Non-pigmented ciliary epithelial cell (primary cell): ENCODE measurements at regions not wholly inside any gene's neighbourhood (a gene's known extent, or its start where the extent isn't known, plus 50 kb on each side); places are given as distances from the start of the nearest gene placed in this dataset.
A peak's percentile ranks its signal among the peaks of the same experiment; 100 is the strongest.
"Not testable (repeated sequence)": the region's sequence is repeated elsewhere in the genome, so short reads cannot be mapped to it uniquely, and the experiment has no call there.

Experiments
- DNase-seq: peaks from one replicate; pipeline ENCODE4 v3.0.0-alpha.2; 2010; ENCODE audit warnings: low read depth

DNA sequence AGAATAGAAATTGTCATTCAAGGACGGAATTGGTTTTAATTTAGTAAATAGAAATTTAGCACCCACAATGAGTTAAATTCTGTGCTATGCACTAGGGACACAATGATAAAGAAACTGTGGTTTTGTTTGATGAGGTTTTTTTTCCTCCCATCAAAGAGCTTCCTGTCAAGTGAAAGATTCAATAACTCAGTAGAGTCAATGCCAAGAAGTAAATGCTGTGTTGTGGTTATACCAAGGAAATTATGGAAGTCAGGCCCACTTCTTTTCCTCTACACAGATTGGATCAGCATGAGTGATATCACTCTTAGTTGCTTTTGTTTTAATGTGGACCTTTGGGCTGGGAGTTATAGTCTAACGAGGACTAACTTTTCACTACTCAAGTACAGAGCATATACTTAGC is 1269.6 kb upstream of the ADGRL2 start:
- no peak for DNase-seq

- no peak for DNase-seq
Measured at GRCh38 chr1:80529546-80529945, 1271.2 kb upstream of the ADGRL2 start.

DNA sequence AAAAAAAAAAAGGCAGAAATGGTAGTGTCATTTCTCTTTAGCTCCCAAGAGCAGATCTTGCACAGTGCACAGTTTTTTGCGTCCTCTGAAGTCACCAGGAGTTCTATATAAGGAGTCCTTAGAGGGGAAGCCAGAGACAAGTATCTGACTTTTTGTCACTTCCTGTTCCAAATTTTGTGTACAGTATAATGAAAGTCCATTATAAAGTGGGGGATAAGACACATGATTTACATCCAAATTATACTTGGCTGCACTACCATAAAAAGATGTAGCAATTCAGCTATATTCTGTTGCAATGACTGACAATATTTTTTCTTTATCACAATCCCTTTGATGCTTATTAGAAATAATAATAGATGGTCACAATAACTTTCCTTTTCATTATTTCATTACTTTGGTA is 1276.9 kb upstream of the ADGRL2 start:
- DNase-seq, result no peak

DNA sequence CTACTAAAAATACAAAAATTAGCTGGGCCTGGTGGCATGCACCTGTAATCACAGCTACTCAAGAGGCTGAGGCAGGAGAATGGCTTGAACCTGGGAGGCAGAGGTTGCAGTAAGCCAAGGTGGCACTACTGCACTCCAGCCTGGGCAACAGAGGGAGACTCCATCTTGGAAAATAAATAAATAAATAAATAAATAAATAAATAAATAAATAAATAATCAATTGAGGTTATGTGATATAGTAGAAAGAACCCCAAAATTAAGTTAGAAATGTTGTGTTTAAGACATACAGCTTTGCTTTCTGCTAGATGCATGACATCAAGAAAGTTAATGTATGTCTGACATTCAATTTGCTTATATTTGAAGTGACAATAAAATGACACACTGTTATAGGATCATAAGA is 1277.7 kb upstream of the ADGRL2 start:
- not testable (repeated sequence) for DNase-seq

DNA sequence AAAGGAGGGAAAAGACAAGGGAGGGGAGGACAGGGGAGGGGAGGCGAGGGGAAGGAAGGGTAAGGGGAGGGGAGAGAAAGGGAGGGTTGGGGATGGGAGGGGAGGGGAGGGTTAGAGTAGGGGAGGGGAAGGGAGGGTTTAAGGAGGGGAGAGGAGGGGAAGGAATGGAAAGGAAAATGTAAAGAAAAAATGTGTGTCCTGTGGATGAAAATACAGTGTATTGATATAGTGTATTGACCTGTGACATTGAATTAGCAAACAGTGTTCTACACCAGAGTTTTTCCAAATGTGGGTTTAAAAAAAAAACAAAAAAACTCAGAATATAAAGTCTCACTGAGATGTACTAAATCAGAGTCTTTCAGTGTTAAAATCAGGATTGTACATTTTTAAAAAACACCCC is 1279.8 kb upstream of the ADGRL2 start:
- no peak for DNase-seq

DNA sequence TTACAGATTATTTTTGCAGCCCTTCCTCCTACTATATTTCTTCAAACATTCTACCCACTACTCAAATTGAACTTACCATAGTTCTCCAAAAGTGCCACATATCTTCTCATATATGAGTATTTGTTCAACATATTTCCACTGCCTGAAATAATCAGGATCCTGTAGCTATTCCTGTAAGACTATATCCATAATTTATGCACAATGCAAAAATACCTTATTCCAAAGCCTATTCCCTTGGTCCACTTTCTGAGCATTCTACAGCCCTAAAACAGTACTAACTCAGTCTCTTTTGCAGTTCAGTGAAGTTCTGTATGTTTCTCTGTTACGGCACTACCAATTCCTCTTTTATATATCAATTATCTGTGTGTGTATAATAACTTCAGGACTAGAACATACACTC is 1283.7 kb upstream of the ADGRL2 start:
- DNase-seq, result no peak

- no peak for DNase-seq
Measured at GRCh38 chr1:80509965-80510522, 1290.7 kb upstream of the ADGRL2 start.

DNA sequence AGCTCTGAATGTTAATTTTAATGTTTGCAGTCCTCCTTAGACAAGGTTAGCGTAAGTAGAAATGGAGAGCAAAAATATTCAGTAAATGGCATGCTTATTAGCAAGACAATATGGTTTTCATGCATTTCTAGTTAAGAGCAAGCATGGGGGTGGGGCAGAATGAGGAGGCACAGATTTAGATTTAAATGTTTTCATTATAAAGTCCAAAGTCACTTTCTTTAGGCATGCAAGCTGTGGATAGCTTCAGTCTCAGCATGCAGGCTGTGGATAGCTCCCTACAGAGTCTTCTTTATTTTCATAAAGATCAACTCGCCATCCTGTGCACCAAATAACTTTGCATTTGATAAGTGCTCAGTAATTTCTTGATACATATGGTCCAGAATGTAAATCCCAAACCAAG is 1294.5 kb upstream of the ADGRL2 start:
- DNase-seq, result no peak

- peak; percentile 1 for DNase-seq
Measured at GRCh38 chr1:80498673-80499072, 1302.1 kb upstream of the ADGRL2 start.

- DNase-seq, result no peak
Measured at GRCh38 chr1:80495806-80496205, 1304.9 kb upstream of the ADGRL2 start.

DNA sequence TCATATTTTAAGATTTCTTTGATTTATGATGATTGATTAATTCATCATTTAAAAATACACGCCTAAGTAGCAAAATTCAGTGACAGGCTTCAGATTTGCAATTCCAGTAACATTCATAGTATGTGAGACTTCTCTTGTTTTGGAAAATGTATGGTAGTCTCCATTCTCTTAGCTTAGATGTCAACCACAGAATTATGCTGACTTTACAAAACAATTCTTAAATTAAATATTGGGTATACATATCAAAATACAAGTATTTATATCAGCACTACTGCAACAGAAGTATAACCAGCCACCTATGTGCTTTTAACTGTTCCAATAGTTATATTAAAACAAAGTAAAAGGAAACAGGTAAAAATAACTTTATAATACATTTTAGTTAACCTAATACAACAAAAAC is 1328.6 kb upstream of the ADGRL2 start:
- no peak for DNase-seq

DNA sequence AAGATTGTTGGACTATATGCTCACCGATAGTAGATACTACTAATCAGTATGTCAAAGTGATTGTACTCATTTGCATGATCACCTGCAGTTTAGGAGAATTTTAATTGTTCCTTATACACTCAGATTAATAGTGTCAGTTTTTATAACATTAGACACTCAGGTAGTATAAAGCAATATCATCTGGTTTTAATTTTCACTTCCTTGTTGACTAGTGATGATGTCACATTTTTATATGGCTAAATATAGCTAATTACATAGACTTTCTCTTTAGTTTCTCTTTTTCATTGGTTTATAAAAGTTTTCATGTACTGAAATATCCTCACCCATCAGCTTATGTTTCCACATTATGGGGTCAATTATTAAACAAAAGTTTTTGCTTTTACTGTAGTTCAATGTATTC is 1332.4 kb upstream of the ADGRL2 start:
- DNase-seq, result no peak

DNA sequence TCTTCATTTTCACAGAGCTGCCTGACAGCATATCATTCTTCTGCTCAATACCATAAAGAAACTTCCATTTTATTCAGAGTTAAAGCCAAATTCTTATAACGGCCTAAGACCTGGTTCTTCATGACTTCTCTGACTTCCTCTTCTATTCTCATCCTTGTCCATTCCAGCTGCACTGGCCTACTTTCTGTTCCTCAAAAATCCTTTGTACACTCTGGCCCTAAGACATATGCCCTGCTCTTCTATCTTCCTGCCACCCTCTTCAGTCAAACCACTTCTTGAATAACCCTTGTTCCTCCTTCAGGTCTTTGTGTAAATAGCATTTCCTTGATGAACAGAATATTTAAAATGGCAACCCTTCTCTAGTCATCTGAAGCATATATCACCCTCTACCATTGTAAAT is 1338.7 kb upstream of the ADGRL2 start:
- DNase-seq, result no peak

DNA sequence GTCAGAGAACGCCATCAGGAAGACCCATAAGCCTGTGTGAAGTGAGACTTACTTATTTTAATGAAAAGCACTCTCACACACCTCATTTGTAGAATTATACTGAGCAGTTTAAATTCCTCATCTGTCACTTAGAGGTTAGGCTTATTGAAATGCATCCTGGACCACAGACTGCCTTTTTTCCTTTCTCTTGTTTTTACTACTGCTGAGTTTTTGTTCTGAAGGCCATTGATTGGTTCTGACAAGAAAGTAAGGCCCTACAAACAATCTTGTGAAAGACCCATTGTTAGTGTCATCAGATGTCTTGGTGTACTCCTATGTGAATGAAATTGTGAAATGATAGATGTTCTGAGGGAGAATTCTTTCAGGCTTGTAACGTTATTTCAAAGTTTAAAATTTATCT is 1343.3 kb upstream of the ADGRL2 start:
- no peak for DNase-seq

DNA sequence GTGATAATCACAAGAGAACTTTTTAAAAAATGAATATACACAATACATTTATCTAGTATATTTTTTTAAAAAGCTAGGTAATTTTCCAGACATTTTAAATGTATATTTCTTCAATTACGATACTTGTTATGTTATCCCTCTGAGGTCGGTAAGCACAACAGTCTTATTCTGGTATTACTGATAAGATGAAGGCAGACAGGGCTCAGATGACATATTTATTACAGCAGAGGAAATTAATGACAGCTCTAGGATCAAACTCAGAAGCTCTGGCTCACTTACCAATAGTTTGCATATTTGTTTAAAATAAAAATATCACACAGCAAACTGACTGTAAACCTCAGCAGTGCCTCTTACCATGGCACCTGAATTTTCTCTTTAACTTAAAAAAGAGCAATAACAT is 1347.0 kb upstream of the ADGRL2 start:
- no peak for DNase-seq

GRCh38 chr1:80450711-80451110 is 1350.0 kb upstream of the ADGRL2 start:
- no peak for DNase-seq

DNA sequence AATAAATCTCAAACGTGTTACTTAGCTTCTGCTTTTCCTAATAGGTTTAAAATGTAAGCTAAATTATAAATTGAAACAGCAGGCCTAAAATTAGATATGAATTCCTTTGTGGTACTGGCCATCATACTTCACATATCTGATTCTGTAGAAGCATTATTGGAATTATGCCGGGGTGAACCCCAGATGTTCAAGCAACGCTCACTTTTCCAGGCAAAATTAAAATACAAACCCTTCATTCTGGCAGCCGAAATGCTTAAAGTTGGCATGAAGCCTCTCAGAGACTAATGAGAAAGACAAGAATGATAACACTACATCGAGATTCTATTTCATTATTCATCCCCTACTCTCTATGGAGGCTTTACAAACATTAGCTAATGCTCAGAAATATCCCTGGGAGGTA is 1352.7 kb upstream of the ADGRL2 start:
- no peak for DNase-seq

- no peak for DNase-seq
Measured at GRCh38 chr1:80447526-80447925, 1353.2 kb upstream of the ADGRL2 start.

- DNase-seq, result no peak
Measured at GRCh38 chr1:80445033-80445432, 1355.7 kb upstream of the ADGRL2 start.

GRCh38 chr1:80444171-80444570 is 1356.6 kb upstream of the ADGRL2 start:
- no peak for DNase-seq

DNA sequence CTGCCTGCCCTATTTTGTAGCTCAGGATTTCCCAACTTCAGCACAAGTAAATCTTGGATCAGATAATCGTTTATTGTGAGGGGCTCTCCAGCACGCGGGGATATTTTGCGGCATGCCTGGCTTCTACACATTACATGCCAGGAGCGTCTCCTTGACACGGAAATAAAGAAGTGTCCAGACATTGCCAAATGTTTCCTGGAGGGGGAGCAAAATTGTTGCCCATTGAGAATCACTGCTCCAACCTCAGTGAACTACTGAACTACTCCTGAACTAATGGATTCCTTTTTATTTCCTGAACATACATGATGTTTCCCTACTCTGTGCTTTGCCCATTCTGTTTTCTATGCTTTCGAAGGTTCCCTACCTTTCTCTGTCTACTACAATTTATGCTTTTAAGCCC is 1359.1 kb upstream of the ADGRL2 start:
- no peak for DNase-seq

GRCh38 chr1:80436851-80437250 is 1363.9 kb upstream of the ADGRL2 start:
- no peak for DNase-seq

DNA sequence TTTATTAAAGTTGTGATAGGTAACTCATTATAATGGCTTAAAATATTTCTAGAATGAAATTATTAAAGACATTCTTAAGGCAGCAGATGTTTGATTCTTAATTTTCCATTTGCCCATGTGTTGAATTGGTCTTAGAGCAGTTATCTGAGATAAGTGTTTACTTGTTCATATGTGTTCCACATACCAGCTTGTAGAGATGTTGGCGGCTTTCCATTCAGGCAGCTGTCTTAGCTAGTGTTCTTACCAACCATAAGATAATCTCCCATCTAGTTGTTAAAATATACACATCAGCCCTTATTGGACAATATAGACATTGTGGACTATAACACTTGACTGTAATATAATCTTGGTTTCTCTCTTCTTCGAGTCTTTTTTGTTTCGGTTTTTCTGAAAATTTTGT is 1372.9 kb upstream of the ADGRL2 start:
- DNase-seq, result no peak

GRCh38 chr1:80424249-80424648 is 1376.5 kb upstream of the ADGRL2 start:
- no peak for DNase-seq

- DNase-seq, result no peak
Measured at GRCh38 chr1:80418134-80418533, 1382.6 kb upstream of the ADGRL2 start.
